Stomach (tissue), 8 donors: ENCODE measurements at regions not wholly inside any gene's neighbourhood (a gene's known extent, or its start where the extent isn't known, plus 50 kb on each side); places are given as distances from the start of the nearest gene placed in this dataset.

ENCODE experiments used
- DNase-seq, 2 donors: peaks; one replicate each; pipeline versions ENCODE4 v3.0.0 to v3.0.0-alpha.2; 2013 to 2019
- H3K27ac ChIP-seq, 5 donors: fragments of 200-600 bp in 4 of 5; sonication (generic) in 4 of 5; one replicate each; pipeline ENCODE4 v1.5.1; 2013 to 2019; ENCODE audit warnings: mild to moderate bottlenecking in 1 of 5, moderate library complexity in 1 of 5
- H3K27me3 ChIP-seq, 3 donors: fragments of 200-600 bp; sonication (generic); one replicate each; pipeline ENCODE4 v1.5.1; 2017 to 2019; ENCODE audit warnings: mixed run types in 1 of 3
- H3K36me3 ChIP-seq, 4 donors: fragments of 200-600 bp; sonication (generic); 1 replicate in 3 of 4; 2 replicates in 1 of 4; pipeline ENCODE4 v1.5.1; 2016 to 2019
- H3K4me1 ChIP-seq, 4 donors: fragments of 200-600 bp; sonication (generic); one replicate each; pipeline ENCODE4 v1.5.1; 2016 to 2019
- H3K4me3 ChIP-seq, 4 donors: fragments of 200-600 bp; sonication (generic) in 3 of 4; one replicate each; pipeline ENCODE4 v1.5.1; 2016 to 2019; ENCODE audit warnings: mild to moderate bottlenecking in 1 of 4
- H3K9me3 ChIP-seq, 4 donors: fragments of 200-600 bp; sonication (generic); one replicate each; pipeline ENCODE4 v1.5.1; 2016 to 2019
- CTCF ChIP-seq, 7 experiments: fragments of 450-650 bp in 4 of 7; fragments of 200-600 bp in 3 of 7; sonication (generic) in 3 of 7; IDR thresholded peaks; one replicate each; pipeline ENCODE4 v1.5.1; 2016 to 2019; ENCODE audit warnings: antibody characterized with exemption in 7 of 7, control low read depth in 2 of 7, mild to moderate bottlenecking in 1 of 7
- EP300 ChIP-seq: sonication (generic); formaldehyde crosslinking; IDR thresholded peaks from one replicate; pipeline ENCODE4 v1.6.1; 2017; ENCODE audit warnings: antibody characterized with exemption
- POLR2A ChIP-seq, 4 donors: fragments of 450-650 bp; IDR thresholded peaks; one replicate each; pipeline ENCODE4 v1.6.1; 2016; ENCODE audit warnings: antibody characterized with exemption in 4 of 4, control low read depth in 2 of 4, mild to moderate bottlenecking in 1 of 4, moderate library complexity in 1 of 4
- POLR2AphosphoS5 ChIP-seq, 3 donors: sonication (generic); formaldehyde crosslinking; IDR thresholded peaks; one replicate each; pipeline ENCODE4 v1.6.1; 2016; ENCODE audit warnings: antibody characterized with exemption in 3 of 3
- WGBS, 5 donors: extraction: QIAGEN DNeasy Blood & Tissue Kit in 3 of 5; methylation state at CpG; one replicate each; pipeline versions ENCODE4 v1.1.5 to v1.1.7; 2013 to 2018; 5-methylcytosine and 5-hydroxymethylcytosine counted together
- intact Hi-C: fragments of 100-400 bp; cut with DNase I; formaldehyde crosslinking; loops from one replicate; pipeline ENCODE4 v1.15.1; 2023; ENCODE audit warnings: low total_unique reads
- donor health status: healthy with polysubstance abuse.
- donor health status: Bipolar disorder and iron deficiency.
- donor health status: healthy.

- no peak for TF ChIP-seq POLR2A (IDR thresholded peaks at IDR 0.05)
- no peak for TF ChIP-seq POLR2AphosphoS5 (IDR thresholded peaks at IDR 0.05)
Measured at GRCh38 chr16:17015702-17016101, 455.1 kb downstream of the XYLT1 start.

GRCh38 chr16:17017442-17017841 lies 453.3 kb downstream of the XYLT1 start:
- intact Hi-C loops: no loop called here
- no peak overlapping the region for H3K27ac ChIP-seq
- no peak overlapping the region for H3K4me3 ChIP-seq

More at GRCh38 chr16:17015702-17016101, 455.1 kb downstream of the XYLT1 start:
- no peak overlapping the region for H3K27ac ChIP-seq
- no peak overlapping the region for H3K4me3 ChIP-seq
- H3K27me3 ChIP-seq: no peaks in the 10 kb centered on the region
- H3K4me1 ChIP-seq: no peaks in the 10 kb centered on the region
- H3K36me3 ChIP-seq: no peaks in the 10 kb centered on the region
- intact Hi-C loops: no loop called here
- 86 to 96% (median 93%) methylated on average over 6 of the region's 6 CpGs for WGBS, 5 donors
- peaks cover 0 to 6% (median 4%) of the 10 kb centered on the region in 4 donors for H3K9me3 ChIP-seq
- no peak for DNase-seq

GRCh38 chr16:17018585-17018939 lies 452.2 kb downstream of the XYLT1 start:
- WGBS, 5 donors: 61 to 79% (median 65%) methylated on average over 4 of the region's 4 CpGs
- TF ChIP-seq EP300 (no peak), CTCF (IDR thresholded peaks at IDR 0.05) (no peak), POLR2AphosphoS5 (IDR thresholded peaks at IDR 0.05) (no peak), POLR2A (IDR thresholded peaks at IDR 0.05) (no peak)
- DNase-seq: no peak
- intact Hi-C loops: no loop called here
- H3K27me3 ChIP-seq: peaks cover 0 to 4% (median 0%) of the 10 kb centered on the region in 3 donors
- H3K27ac ChIP-seq: no peak overlapping the region
- no peaks in the 10 kb centered on the region for H3K36me3 ChIP-seq
- peaks cover 0 to 6% (median 4%) of the 10 kb centered on the region in 4 donors for H3K9me3 ChIP-seq
- H3K4me3 ChIP-seq: no peak overlapping the region
- H3K4me1 ChIP-seq: no peaks in the 10 kb centered on the region

More at GRCh38 chr16:17017442-17017841, 453.3 kb downstream of the XYLT1 start:
- H3K27me3 ChIP-seq: no peaks in the 10 kb centered on the region
- no peaks in the 10 kb centered on the region for H3K4me1 ChIP-seq
- H3K36me3 ChIP-seq: no peaks in the 10 kb centered on the region
- TF ChIP-seq POLR2AphosphoS5 (IDR thresholded peaks at IDR 0.05) (no peak), CTCF (IDR thresholded peaks at IDR 0.05) (no peak), POLR2A (IDR thresholded peaks at IDR 0.05) (no peak), EP300 (no peak)
- peaks cover 0 to 6% (median 4%) of the 10 kb centered on the region in 4 donors for H3K9me3 ChIP-seq
- DNase-seq: no peak

- Histone ChIP-seq H3K9me3 (peaks cover 0 to 6% (median 3%) of the 10 kb centered on the region in 4 donors), H3K4me1 (no peaks in the 10 kb centered on the region), H3K4me3 (no peak overlapping the region), H3K27ac (no peak overlapping the region), H3K36me3 (no peaks in the 10 kb centered on the region), H3K27me3 (peaks cover 0 to 5% (median 0%) of the 10 kb centered on the region in 3 donors)
- intact Hi-C loops: no loop called here
- TF ChIP-seq EP300 (no peak), POLR2A (IDR thresholded peaks at IDR 0.05) (no peak), CTCF (IDR thresholded peaks at IDR 0.05) (no peak), POLR2AphosphoS5 (IDR thresholded peaks at IDR 0.05) (no peak)
- DNase-seq: no peak
Measured at GRCh38 chr16:17019366-17019765, 451.4 kb downstream of the XYLT1 start.

GRCh38 chr16:17023606-17024005 lies 447.2 kb downstream of the XYLT1 start:
- WGBS, 5 donors: 60 to 73% (median 69%) methylated on average over 4 of the region's 4 CpGs
- H3K4me3 ChIP-seq: no peak overlapping the region
- H3K36me3 ChIP-seq: no peaks in the 10 kb centered on the region
- DNase-seq: no peak
- no peak for TF ChIP-seq POLR2A (IDR thresholded peaks at IDR 0.05)
- TF ChIP-seq POLR2AphosphoS5 (IDR thresholded peaks at IDR 0.05): no peak
- no peak for TF ChIP-seq CTCF (IDR thresholded peaks at IDR 0.05)
- H3K27me3 ChIP-seq: peaks cover 0 to 5% (median 0%) of the 10 kb centered on the region in 3 donors
- H3K27ac ChIP-seq: no peak overlapping the region
- peaks cover 0 to 2% (median 0%) of the 10 kb centered on the region in 4 donors for H3K9me3 ChIP-seq
- intact Hi-C loops: no loop called here
- H3K4me1 ChIP-seq: no peaks in the 10 kb centered on the region
